ENCODE measurements at regions not wholly inside any gene's neighbourhood (a gene's known extent, or its start where the extent isn't known, plus 50 kb on each side); places are given as distances from the start of the nearest gene placed in this dataset.

DNA sequence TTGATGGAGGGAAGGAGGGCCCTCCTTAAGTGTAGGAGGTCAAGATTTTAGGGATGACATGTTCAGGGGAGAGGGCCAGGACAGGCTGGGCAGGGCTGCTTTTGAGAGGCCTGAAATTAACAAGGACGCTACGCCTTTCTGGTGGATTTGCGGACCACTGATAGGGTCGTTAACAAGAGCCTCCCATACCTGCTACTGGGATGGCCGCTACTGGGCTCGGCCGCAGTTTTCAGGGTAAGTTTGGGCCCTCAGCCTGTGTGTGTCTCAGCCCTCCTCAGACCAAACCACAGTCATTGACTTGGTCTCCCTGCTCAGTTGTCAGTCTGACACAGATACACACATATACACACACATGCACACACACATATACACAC, 180.9 kb downstream of the SMAD2 start:
- DNase-seq (ENCODE audit: low read depth, low spot score) (no peak), ATAC-seq (no peak)
- intact Hi-C loops (cut with micrococcal nuclease; ENCODE audit: unreplicated experiment): loop anchor here (5.0 to 10.0 kb wide), 3 partner anchors 152 to 532 kb away; no protein-coding TSS in a partner anchor
- H3K36me3 ChIP-seq (ENCODE audit: control insufficient read depth, insufficient read depth, low read length): no peaks in the 10 kb centered on the region
- ChIA-PET CTCF (no interaction called here), POLR2A (no interaction called here)
- no peaks in the 10 kb centered on the region; the same call in 1 of the 2 replicates for H3K27me3 ChIP-seq (ENCODE audit: control insufficient read depth, insufficient read depth, low read length)
- no peak overlapping the region for H3K4me3 ChIP-seq (ENCODE audit: low read depth in 2 of 2, low read length in 2 of 2)
- no TSS peak for BruUV-seq (replicated peaks)
- H3K9me3 ChIP-seq (ENCODE audit: control insufficient read depth, insufficient read depth, low read depth, low read length): no peaks in the 10 kb centered on the region
- H3K27ac ChIP-seq (ENCODE audit: low read length): no peak overlapping the region
- in situ Hi-C loops (cut with HindIII; ENCODE audit: low pct_unique_long_range_greater_than_20kb, low sequenced_read_pairs): no loop called here
- H3K4me1 ChIP-seq (ENCODE audit: control insufficient read depth, insufficient read depth, low read length): no peaks in the 10 kb centered on the region
- TF ChIP-seq SIN3A (IDR thresholded peaks at IDR 0.05; ENCODE audit: borderline replicate concordance, insufficient read depth, low read depth, low read length) (no peak), CTCF (IDR thresholded peaks at IDR 0.05) (no peak), POLR2AphosphoS5 (IDR thresholded peaks at IDR 0.05; ENCODE audit: low read depth, low read length) (no peak), TCF7L2 (IDR thresholded peaks at IDR 0.05; ENCODE audit: low read depth, low read length) (no peak), REST (IDR thresholded peaks at IDR 0.05; ENCODE audit: insufficient read depth in 1 of 2, low read depth in 2 of 2, low read length in 1 of 2) (no peak)

- DNase-seq (ENCODE audit: low read depth, low spot score): peak; percentile 24
- CTCF ChIA-PET: interaction anchor here (0.6 to 0.7 kb wide), 2 partner anchors 408 to 534 kb away, joined by 3 to 4 read pairs; no protein-coding TSS in a partner anchor
- TF ChIP-seq CTCF (IDR thresholded peaks at IDR 0.05) (peak; percentile 97), REST (IDR thresholded peaks at IDR 0.05; ENCODE audit: insufficient read depth in 1 of 2, low read depth in 2 of 2, low read length in 1 of 2) (no peak)
- H3K27me3 ChIP-seq (ENCODE audit: control insufficient read depth, insufficient read depth, low read length): no peaks in the 10 kb centered on the region; the same call in 1 of the 2 replicates
- BruUV-seq (replicated peaks): no TSS peak
- H3K27ac ChIP-seq (ENCODE audit: low read length): no peak overlapping the region
- POLR2A ChIA-PET: no interaction called here
- in situ Hi-C loops (cut with HindIII; ENCODE audit: low pct_unique_long_range_greater_than_20kb, low sequenced_read_pairs): no loop called here
- H3K36me3 ChIP-seq (ENCODE audit: control insufficient read depth, insufficient read depth, low read length): no peaks in the 10 kb centered on the region
- H3K4me3 ChIP-seq (ENCODE audit: low read depth in 2 of 2, low read length in 2 of 2): no peak overlapping the region; a peak in 1 of 4 replicates
- ATAC-seq: peak; percentile 92
- H3K9me3 ChIP-seq (ENCODE audit: control insufficient read depth, insufficient read depth, low read depth, low read length): no peaks in the 10 kb centered on the region
- intact Hi-C loops (cut with micrococcal nuclease; ENCODE audit: unreplicated experiment): loop anchor here (5.0 to 10.0 kb wide), 3 partner anchors 152 to 532 kb away; no protein-coding TSS in a partner anchor
- H3K4me1 ChIP-seq (ENCODE audit: control insufficient read depth, insufficient read depth, low read length): no peaks in the 10 kb centered on the region
Measured at GRCh38 chr18:47748847-47749599, 181.4 kb downstream of the SMAD2 start.

All from Panc1 (cell line).